ENCODE measurements at regions not wholly inside any gene's neighbourhood (a gene's known extent, or its start where the extent isn't known, plus 50 kb on each side); places are given as distances from the start of the nearest gene placed in this dataset.
"Not testable (repeated sequence)": the region's sequence is repeated elsewhere in the genome, so short reads cannot be mapped to it uniquely, and the experiment has no call there.

DNA sequence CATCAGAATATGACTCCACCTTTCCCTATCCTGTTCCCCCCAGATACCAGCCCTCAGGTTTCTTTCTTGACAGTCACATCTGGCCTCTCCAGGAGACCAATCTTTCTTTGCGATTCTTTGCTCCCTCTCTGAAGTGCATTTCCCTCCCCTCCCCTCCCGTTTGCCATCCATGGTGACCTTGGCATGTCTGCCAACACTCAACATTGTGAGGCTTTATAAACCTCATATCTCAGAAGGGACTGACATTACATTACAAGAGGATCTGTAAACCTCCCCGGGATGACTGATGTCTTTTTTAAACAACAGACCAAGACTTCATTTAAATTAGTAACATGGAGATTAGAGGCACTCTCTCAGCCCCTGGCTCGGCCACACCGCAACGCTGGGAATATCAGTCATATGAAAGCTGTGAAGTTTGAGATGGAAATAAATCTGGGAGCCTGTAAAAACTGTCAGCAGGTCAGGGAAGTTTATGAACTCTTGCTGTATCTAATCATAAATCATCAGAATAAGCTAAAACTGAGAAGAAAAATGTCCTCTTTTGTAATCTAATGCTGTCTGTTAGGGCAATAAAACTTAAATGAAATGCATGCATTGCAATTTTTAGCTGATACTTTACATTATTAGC, 401.7 kb upstream of the PROX1 start:
- Histone ChIP-seq H3K9me3 (no peaks in the 10 kb centered on the region), H3K27ac (no peak overlapping the region), H3K27me3 (replicated peaks; ENCODE audit: insufficient read depth) (no peaks in the 10 kb centered on the region), H3K4me1 (ENCODE audit: control insufficient read depth in 1 of 2, low read depth in 2 of 2) (no peaks in the 10 kb centered on the region), H3K36me3 (no peaks in the 10 kb centered on the region), H3K4me3 (no peak overlapping the region)
- ATAC-seq (ENCODE audit: insufficient number of reproducible peaks, low FRiP score, low read depth) (no peak), DNase-seq (ENCODE audit: low spot score) (no peak)
- TF ChIP-seq, protein P1, sequence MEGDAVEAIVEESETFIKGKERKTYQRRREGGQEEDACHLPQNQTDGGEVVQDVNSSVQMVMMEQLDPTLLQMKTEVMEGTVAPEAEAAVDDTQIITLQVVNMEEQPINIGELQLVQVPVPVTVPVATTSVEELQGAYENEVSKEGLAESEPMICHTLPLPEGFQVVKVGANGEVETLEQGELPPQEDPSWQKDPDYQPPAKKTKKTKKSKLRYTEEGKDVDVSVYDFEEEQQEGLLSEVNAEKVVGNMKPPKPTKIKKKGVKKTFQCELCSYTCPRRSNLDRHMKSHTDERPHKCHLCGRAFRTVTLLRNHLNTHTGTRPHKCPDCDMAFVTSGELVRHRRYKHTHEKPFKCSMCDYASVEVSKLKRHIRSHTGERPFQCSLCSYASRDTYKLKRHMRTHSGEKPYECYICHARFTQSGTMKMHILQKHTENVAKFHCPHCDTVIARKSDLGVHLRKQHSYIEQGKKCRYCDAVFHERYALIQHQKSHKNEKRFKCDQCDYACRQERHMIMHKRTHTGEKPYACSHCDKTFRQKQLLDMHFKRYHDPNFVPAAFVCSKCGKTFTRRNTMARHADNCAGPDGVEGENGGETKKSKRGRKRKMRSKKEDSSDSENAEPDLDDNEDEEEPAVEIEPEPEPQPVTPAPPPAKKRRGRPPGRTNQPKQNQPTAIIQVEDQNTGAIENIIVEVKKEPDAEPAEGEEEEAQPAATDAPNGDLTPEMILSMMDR (IDR thresholded peaks at IDR 0.05), result no peak

GRCh38 chr1:213586587-213586972, 401.2 kb upstream of the PROX1 start:
- H3K36me3 ChIP-seq, result no peaks in the 10 kb centered on the region
- ATAC-seq (ENCODE audit: insufficient number of reproducible peaks, low FRiP score, low read depth) (no peak), DNase-seq (ENCODE audit: low spot score) (no peak)
- no peaks in the 10 kb centered on the region for H3K9me3 ChIP-seq
- TF ChIP-seq, protein P1 (IDR thresholded peaks at IDR 0.05), result no peak
- no peak overlapping the region for H3K27ac ChIP-seq
- H3K27me3 ChIP-seq (replicated peaks; ENCODE audit: insufficient read depth), result no peaks in the 10 kb centered on the region
- H3K4me1 ChIP-seq (ENCODE audit: control insufficient read depth in 1 of 2, low read depth in 2 of 2), result no peaks in the 10 kb centered on the region
- H3K4me3 ChIP-seq, result no peak overlapping the region

GRCh38 chr1:213596729-213597128, 391.0 kb upstream of the PROX1 start:
- ATAC-seq (ENCODE audit: insufficient number of reproducible peaks, low FRiP score, low read depth), result no peak
- TF ChIP-seq, protein P1 (IDR thresholded peaks at IDR 0.05), result no peak
- no peaks in the 10 kb centered on the region for H3K9me3 ChIP-seq
- no peak overlapping the region for H3K27ac ChIP-seq
- no peaks in the 10 kb centered on the region for H3K4me1 ChIP-seq (ENCODE audit: control insufficient read depth in 1 of 2, low read depth in 2 of 2)
- no peaks in the 10 kb centered on the region for H3K36me3 ChIP-seq
- H3K27me3 ChIP-seq (replicated peaks; ENCODE audit: insufficient read depth), result no peaks in the 10 kb centered on the region
- no peak for DNase-seq (ENCODE audit: low spot score)
- no peak overlapping the region for H3K4me3 ChIP-seq

DNA sequence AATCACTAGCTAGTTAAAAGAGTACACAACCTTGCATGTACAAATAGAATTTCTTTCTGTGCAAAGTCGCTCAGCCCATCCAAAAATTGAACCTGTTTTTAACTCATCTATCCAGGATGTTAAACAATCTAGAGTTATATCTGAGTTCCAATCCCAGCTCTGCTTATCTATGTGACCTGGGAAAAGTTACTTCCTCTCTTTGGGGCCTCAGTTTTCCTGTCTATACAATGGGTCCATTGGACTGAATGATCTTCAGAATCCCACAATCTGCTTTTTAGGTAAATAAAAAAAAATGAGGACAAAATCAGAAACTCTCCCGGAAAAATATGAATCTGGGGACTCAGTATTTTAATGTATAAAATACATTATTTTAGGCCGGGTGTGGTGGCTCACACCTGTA, 389.5 kb upstream of the PROX1 start:
- no peak for ATAC-seq (ENCODE audit: insufficient number of reproducible peaks, low FRiP score, low read depth)

DNA sequence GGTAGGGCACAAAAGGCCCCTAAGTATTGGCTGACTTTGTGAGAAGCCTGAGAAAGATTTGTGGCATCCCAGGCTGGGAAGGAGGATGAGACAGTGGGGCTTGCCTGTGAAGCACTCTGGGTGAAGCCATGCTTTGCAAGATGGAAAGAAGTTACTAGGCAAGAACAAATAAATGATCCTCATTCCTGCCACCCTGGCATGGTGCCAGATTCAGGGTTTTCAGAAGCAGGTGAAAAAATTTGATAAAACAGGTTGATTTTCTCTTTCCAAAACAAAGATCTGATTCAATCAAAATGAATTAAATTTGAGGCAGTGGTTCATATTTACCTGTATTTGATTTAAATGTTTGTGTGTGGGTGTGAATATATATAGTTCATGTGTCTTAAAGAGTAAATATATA, 386.9 kb upstream of the PROX1 start:
- TF ChIP-seq, protein P1 (IDR thresholded peaks at IDR 0.05), result no peak
- H3K4me1 ChIP-seq (ENCODE audit: control insufficient read depth in 1 of 2, low read depth in 2 of 2), result no peaks in the 10 kb centered on the region
- ATAC-seq (ENCODE audit: insufficient number of reproducible peaks, low FRiP score, low read depth) (no peak), DNase-seq (ENCODE audit: low spot score) (no peak)
- H3K4me3 ChIP-seq, result no peak overlapping the region
- H3K36me3 ChIP-seq, result no peaks in the 10 kb centered on the region
- no peak overlapping the region for H3K27ac ChIP-seq
- H3K27me3 ChIP-seq (replicated peaks; ENCODE audit: insufficient read depth), result no peaks in the 10 kb centered on the region
- H3K9me3 ChIP-seq, result no peaks in the 10 kb centered on the region

More for the DNA sequence above, 389.5 kb upstream of the PROX1 start:
- no peak overlapping the region for H3K27ac ChIP-seq
- H3K36me3 ChIP-seq, result no peaks in the 10 kb centered on the region
- no peak overlapping the region for H3K4me3 ChIP-seq
- no peaks in the 10 kb centered on the region for H3K9me3 ChIP-seq
- H3K4me1 ChIP-seq (ENCODE audit: control insufficient read depth in 1 of 2, low read depth in 2 of 2), result no peaks in the 10 kb centered on the region
- TF ChIP-seq, protein P1 (IDR thresholded peaks at IDR 0.05), result no peak
- DNase-seq (ENCODE audit: low spot score), result no peak
- no peaks in the 10 kb centered on the region for H3K27me3 ChIP-seq (replicated peaks; ENCODE audit: insufficient read depth)

- not testable (repeated sequence) for H3K36me3 ChIP-seq; H3K27me3 ChIP-seq (replicated peaks; ENCODE audit: insufficient read depth); H3K9me3 ChIP-seq; DNase-seq (ENCODE audit: low spot score); H3K27ac ChIP-seq; H3K4me3 ChIP-seq; H3K4me1 ChIP-seq (ENCODE audit: control insufficient read depth in 1 of 2, low read depth in 2 of 2); ATAC-seq (ENCODE audit: insufficient number of reproducible peaks, low FRiP score, low read depth)
Measured at GRCh38 chr1:213601705-213602104, 386.1 kb upstream of the PROX1 start.

Measured in thoracic aorta (tissue), 2 donors.